ENCODE measurements at regions not wholly inside any gene's neighbourhood (a gene's known extent, or its start where the extent isn't known, plus 50 kb on each side); places are given as distances from the start of the nearest gene placed in this dataset.

DNA sequence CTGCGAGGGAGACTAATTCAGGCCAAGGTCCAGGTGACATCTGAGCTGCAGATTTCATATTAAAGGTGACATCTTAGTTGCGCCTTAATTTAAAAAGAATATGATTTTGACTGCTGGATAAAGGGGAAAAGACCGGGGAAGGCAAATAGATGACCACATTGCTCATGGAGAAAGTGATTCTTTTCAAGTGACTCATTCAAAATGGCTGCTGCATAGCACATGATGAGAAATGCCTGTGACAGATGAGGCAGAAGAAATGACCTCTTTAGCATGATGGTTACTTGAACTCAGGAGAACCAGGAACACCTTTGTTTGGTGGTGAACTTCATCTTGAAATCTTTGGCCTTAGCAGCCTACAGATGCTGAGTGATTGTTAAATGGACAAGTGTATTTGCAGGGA lies 385.8 kb upstream of the TRIB2 start:
- Mint-ChIP-seq H3K27ac (no peak overlapping the region), H3K36me3 (ENCODE audit: low read depth) (peaks cover 9% of the 10 kb centered on the region)

DNA sequence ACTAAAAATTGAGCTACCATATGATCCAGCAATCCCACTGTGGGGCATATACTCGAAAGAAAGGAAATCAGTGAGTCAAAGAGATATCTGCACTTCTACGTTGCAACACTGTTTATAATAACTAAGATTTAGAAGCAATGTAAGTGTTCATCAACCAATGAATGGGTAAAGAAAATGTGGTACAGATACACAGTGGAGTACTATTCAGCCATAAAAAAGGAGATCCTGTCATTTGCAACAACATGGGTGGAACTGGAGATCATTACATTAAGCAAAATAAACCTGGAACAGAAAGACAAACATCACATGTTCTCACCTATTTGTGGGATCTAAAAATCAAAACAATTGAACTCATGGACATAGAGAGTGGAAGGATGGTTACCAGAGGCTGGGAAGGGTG lies 385.0 kb upstream of the TRIB2 start:
- Mint-ChIP-seq H3K9me3 (no peaks in the 10 kb centered on the region), H3K36me3 (ENCODE audit: low read depth) (peaks cover 7% of the 10 kb centered on the region; the same call in 1 of the 2 replicates), H3K27ac (no peak overlapping the region), H3K4me3 (no peak overlapping the region), H3K4me1 (ENCODE audit: low read depth) (peaks cover 21% of the 10 kb centered on the region), H3K27me3 (ENCODE audit: insufficient read depth) (no peaks in the 10 kb centered on the region)
- TF ChIP-seq, protein P1, sequence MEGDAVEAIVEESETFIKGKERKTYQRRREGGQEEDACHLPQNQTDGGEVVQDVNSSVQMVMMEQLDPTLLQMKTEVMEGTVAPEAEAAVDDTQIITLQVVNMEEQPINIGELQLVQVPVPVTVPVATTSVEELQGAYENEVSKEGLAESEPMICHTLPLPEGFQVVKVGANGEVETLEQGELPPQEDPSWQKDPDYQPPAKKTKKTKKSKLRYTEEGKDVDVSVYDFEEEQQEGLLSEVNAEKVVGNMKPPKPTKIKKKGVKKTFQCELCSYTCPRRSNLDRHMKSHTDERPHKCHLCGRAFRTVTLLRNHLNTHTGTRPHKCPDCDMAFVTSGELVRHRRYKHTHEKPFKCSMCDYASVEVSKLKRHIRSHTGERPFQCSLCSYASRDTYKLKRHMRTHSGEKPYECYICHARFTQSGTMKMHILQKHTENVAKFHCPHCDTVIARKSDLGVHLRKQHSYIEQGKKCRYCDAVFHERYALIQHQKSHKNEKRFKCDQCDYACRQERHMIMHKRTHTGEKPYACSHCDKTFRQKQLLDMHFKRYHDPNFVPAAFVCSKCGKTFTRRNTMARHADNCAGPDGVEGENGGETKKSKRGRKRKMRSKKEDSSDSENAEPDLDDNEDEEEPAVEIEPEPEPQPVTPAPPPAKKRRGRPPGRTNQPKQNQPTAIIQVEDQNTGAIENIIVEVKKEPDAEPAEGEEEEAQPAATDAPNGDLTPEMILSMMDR (IDR thresholded peaks at IDR 0.05), result no peak
- no peak for DNase-seq

More for the DNA sequence above, 385.8 kb upstream of the TRIB2 start:
- Mint-ChIP-seq H3K9me3 (no peaks in the 10 kb centered on the region), H3K4me3 (no peak overlapping the region), H3K4me1 (ENCODE audit: low read depth) (peaks cover 26% of the 10 kb centered on the region), H3K27me3 (ENCODE audit: insufficient read depth) (no peaks in the 10 kb centered on the region)
- peak; percentile 63 for DNase-seq
- TF ChIP-seq, protein P1 (IDR thresholded peaks at IDR 0.05), result no peak

DNA sequence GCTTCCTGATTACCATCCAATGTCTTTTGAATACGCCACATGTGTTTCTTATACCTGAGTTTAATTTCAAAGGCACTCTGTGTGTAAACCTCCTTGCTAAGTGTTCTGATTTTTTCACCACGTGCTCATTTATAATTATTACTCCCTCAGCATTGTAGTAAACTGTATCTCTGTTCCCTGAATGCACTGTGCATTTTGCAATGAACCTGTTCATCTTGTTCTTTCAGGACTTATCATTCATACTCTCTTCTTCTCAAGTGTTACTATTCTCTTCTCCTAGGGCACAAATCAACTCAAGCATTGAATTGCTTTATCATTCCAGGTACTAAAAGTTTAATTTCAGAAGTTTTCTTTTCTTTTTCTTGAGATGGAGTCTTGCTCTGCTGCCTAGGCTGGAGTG lies 383.4 kb upstream of the TRIB2 start:
- H3K4me1 Mint-ChIP-seq (ENCODE audit: low read depth), result peaks cover 21% of the 10 kb centered on the region
- H3K4me3 Mint-ChIP-seq, result no peak overlapping the region
- H3K27ac Mint-ChIP-seq, result no peak overlapping the region
- H3K27me3 Mint-ChIP-seq (ENCODE audit: insufficient read depth), result peaks cover under 1% of the 10 kb centered on the region; the same call in 1 of the 2 replicates
- peaks cover 7% of the 10 kb centered on the region; the same call in 1 of the 2 replicates for H3K36me3 Mint-ChIP-seq (ENCODE audit: low read depth)
- TF ChIP-seq, protein P1 (IDR thresholded peaks at IDR 0.05), result no peak
- no peaks in the 10 kb centered on the region for H3K9me3 Mint-ChIP-seq
- DNase-seq, result no peak

DNA sequence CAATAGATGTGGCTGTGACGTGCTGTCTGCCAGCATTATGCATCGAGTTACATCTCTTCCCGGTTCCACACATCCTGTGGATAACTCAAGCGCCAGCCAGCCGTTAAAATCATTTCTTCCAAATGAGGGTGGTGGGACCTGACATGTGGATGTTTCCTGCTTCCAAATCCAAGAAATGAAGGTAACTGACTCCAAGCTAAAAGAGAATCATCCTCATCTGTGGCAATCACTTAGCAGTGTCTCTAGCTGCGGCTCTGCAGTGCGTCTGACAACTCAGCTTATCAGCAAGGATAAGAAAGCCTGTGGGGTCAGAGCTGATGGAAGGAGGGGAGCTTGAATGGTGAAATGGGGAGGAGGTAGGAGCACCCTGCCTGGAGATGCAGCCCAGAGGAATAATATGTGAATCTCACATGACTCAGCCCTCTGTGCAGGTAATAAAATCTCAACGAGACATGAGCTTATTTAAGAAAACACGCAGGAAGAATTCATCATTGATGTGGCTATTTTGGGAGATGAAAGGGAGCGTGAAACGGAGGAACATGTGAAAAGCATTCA lies 382.2 kb upstream of the TRIB2 start:
- no peak overlapping the region for H3K4me3 Mint-ChIP-seq
- peaks cover 1% of the 10 kb centered on the region; the same call in 1 of the 2 replicates for H3K27me3 Mint-ChIP-seq (ENCODE audit: insufficient read depth)
- no peak for DNase-seq

DNA sequence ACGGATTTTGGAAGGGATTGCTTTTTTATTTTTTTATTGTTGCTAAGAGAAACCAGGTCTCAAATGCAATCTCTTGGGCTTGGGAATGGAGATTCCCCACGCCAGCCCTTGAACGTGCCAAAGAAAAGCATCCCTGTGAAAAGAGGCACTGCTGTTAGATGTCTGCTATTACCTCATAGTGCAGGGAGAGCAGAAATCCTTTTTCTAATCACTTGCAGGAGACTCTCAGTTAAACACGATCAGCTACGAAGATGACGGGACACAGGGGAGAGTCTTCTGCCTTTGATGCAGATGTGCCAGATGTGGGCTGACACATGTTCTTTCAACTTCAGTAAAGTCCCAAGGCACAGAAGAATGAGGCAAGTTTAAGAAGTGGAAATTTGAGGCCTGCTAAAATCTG lies 381.6 kb upstream of the TRIB2 start:
- Mint-ChIP-seq H3K4me3 (no peak overlapping the region), H3K27me3 (ENCODE audit: insufficient read depth) (peaks cover 1% of the 10 kb centered on the region; the same call in 1 of the 2 replicates), H3K36me3 (ENCODE audit: low read depth) (peaks cover 7% of the 10 kb centered on the region; the same call in 1 of the 2 replicates), H3K4me1 (ENCODE audit: low read depth) (peaks cover 29% of the 10 kb centered on the region), H3K9me3 (no peaks in the 10 kb centered on the region), H3K27ac (no peak overlapping the region)
- DNase-seq, result no peak
- TF ChIP-seq, protein P1 (IDR thresholded peaks at IDR 0.05), result no peak

More for the DNA sequence above, 382.2 kb upstream of the TRIB2 start:
- TF ChIP-seq, protein P1 (IDR thresholded peaks at IDR 0.05), result no peak
- no peaks in the 10 kb centered on the region for H3K9me3 Mint-ChIP-seq
- peaks cover 23% of the 10 kb centered on the region for H3K4me1 Mint-ChIP-seq (ENCODE audit: low read depth)
- H3K27ac Mint-ChIP-seq, result no peak overlapping the region
- peaks cover 7% of the 10 kb centered on the region; the same call in 1 of the 2 replicates for H3K36me3 Mint-ChIP-seq (ENCODE audit: low read depth)

All from HFFc6 (cell line).